ENCODE measurements at regions not wholly inside any gene's neighbourhood (a gene's known extent, or its start where the extent isn't known, plus 50 kb on each side); places are given as distances from the start of the nearest gene placed in this dataset.

GRCh38 chr18:44602380-44602779 is 78.3 kb upstream of the SETBP1 start:
- Histone ChIP-seq H3K9ac (ENCODE audit: insufficient read length) (no peak overlapping the region), H3K36me3 (ENCODE audit: insufficient read depth, low read length) (no peaks in the 10 kb centered on the region), H3K27ac (peak overlapping the region; percentile 87), H3K4me3 (peak overlapping the region; percentile 52), H3K9me3 (ENCODE audit: low read depth, low read length) (no peaks in the 10 kb centered on the region)
- no peak for DNase-seq (ENCODE audit: low read depth, low spot score)
- no peak for TF ChIP-seq FOXP2 (optimal IDR thresholded peaks at IDR 0.05; ENCODE audit: control extremely low read depth, extremely low read length, insufficient read depth)
- no peak for TF ChIP-seq POLR2AphosphoS5 (IDR thresholded peaks at IDR 0.05; ENCODE audit: borderline replicate concordance, low read depth, low read length)
- TF ChIP-seq EZH2 (IDR thresholded peaks at IDR 0.05) = no peak

DNA sequence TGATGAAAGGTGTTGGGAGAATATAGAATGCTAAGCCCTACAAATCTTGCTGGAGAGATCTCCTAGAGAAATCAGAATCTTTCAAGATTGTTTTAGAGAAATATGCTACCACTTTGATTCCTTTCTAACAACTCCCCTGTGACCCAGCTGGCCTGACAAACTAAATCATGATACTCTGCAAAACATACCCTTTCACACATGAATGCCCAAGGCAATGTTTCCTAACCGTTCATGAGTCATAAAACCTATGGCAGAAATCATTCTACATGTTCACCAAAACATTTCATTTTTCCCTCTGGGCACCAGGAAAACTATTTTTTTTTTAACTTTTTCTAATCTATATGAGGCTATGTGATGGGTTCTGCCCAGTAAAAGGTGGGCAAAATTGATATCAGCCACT is 77.8 kb upstream of the SETBP1 start:
- Histone ChIP-seq H3K27ac (peak overlapping the region; percentile 87), H3K9ac (ENCODE audit: insufficient read length) (no peak overlapping the region), H3K9me3 (ENCODE audit: low read depth, low read length) (no peaks in the 10 kb centered on the region), H3K4me3 (peak overlapping the region; percentile 52), H3K36me3 (ENCODE audit: insufficient read depth, low read length) (no peaks in the 10 kb centered on the region)
- TF ChIP-seq POLR2AphosphoS5 (IDR thresholded peaks at IDR 0.05; ENCODE audit: borderline replicate concordance, low read depth, low read length) = no peak
- no peak for TF ChIP-seq EZH2 (IDR thresholded peaks at IDR 0.05)
- no peak for TF ChIP-seq FOXP2 (optimal IDR thresholded peaks at IDR 0.05; ENCODE audit: control extremely low read depth, extremely low read length, insufficient read depth)
- DNase-seq (ENCODE audit: low read depth, low spot score) = peak; percentile 80

- TF ChIP-seq FOXP2 (optimal IDR thresholded peaks at IDR 0.05; ENCODE audit: control extremely low read depth, extremely low read length, insufficient read depth) (no peak), EZH2 (IDR thresholded peaks at IDR 0.05) (no peak), POLR2AphosphoS5 (IDR thresholded peaks at IDR 0.05; ENCODE audit: borderline replicate concordance, low read depth, low read length) (no peak)
- Histone ChIP-seq H3K4me3 (no peak overlapping the region), H3K9me3 (ENCODE audit: low read depth, low read length) (no peaks in the 10 kb centered on the region), H3K27ac (peak overlapping the region; percentile 42; the same call in 1 of the 2 replicates), H3K36me3 (ENCODE audit: insufficient read depth, low read length) (no peaks in the 10 kb centered on the region), H3K9ac (ENCODE audit: insufficient read length) (no peak overlapping the region)
- DNase-seq (ENCODE audit: low read depth, low spot score) = no peak
These were observed 71.3 kb upstream of the SETBP1 start for GRCh38 chr18:44609181-44609941.

DNA sequence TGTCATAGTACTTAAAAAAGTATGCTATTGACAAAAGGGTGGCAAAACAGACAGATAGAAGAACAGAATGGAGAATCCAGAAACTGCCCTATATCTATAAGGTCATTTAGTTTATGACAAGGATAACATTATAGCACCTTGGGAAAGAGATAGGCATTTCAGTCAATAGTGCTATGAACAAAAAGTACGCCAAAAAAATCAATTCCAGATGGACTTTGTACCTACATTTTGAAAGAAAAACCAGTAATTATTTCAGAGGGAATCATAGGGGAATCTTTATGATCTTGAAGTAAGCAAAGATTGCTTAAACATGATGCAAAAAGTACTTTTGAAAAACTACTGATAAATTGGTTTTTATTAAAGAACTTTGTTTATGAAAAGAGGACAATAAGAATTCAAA is 59.9 kb upstream of the SETBP1 start:
- no peak for TF ChIP-seq EZH2 (IDR thresholded peaks at IDR 0.05)
- no peak for TF ChIP-seq POLR2AphosphoS5 (IDR thresholded peaks at IDR 0.05; ENCODE audit: borderline replicate concordance, low read depth, low read length)
- no peak for TF ChIP-seq FOXP2 (optimal IDR thresholded peaks at IDR 0.05; ENCODE audit: control extremely low read depth, extremely low read length, insufficient read depth)
- no peaks in the 10 kb centered on the region for H3K36me3 ChIP-seq (ENCODE audit: insufficient read depth, low read length)
- H3K9me3 ChIP-seq (ENCODE audit: low read depth, low read length) = no peaks in the 10 kb centered on the region
- H3K27ac ChIP-seq = no peak overlapping the region
- H3K9ac ChIP-seq (ENCODE audit: insufficient read length) = no peak overlapping the region
- no peak for DNase-seq (ENCODE audit: low read depth, low spot score)
- H3K4me3 ChIP-seq = no peak overlapping the region

DNA sequence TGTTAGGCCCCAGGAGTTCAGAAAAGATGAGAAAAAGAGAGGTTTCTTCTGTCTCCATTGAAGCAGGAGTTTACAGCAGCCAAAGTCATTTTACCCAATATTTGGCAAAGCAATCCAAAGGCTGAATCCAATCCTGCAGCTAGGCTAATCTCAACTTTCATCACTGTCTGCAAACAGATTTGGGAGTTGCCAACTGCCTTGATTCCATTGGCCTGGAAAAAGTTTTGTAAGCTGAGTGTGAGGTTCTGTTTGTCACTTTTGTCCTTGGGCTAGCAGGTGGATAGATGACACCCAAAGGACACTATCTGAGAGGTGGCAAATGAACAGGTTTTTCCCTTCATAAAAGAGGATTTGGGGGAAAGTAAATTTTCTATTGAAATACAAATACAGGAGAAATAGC is 56.6 kb upstream of the SETBP1 start:
- DNase-seq (ENCODE audit: low read depth, low spot score) = no peak
- TF ChIP-seq POLR2AphosphoS5 (IDR thresholded peaks at IDR 0.05; ENCODE audit: borderline replicate concordance, low read depth, low read length) = no peak
- TF ChIP-seq EZH2 (IDR thresholded peaks at IDR 0.05) = no peak
- no peak for TF ChIP-seq FOXP2 (optimal IDR thresholded peaks at IDR 0.05; ENCODE audit: control extremely low read depth, extremely low read length, insufficient read depth)
- Histone ChIP-seq H3K4me3 (no peak overlapping the region), H3K9me3 (ENCODE audit: low read depth, low read length) (no peaks in the 10 kb centered on the region), H3K27ac (no peak overlapping the region), H3K9ac (ENCODE audit: insufficient read length) (no peak overlapping the region), H3K36me3 (ENCODE audit: insufficient read depth, low read length) (no peaks in the 10 kb centered on the region)

DNA sequence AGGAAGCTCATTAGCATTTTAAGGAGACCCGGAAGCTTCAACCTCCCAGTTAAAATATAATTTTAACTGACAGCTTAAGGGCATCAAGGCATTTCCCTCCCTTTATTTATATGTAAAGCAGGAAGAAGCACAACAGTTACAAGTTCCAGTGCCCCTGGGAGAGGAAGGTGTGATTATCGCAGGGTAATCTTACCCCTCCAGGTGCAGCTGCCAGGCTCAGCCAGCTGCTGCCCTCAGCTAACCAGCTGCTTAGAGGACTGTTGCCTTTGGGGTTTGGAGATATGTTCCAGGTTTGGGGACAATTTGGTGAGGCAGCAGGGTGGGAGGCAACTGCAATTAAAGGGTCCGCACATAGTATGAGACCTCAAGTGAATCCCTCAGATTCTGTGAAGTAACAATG is 55.3 kb upstream of the SETBP1 start:
- Histone ChIP-seq H3K9ac (ENCODE audit: insufficient read length) (no peak overlapping the region), H3K27ac (no peak overlapping the region), H3K36me3 (ENCODE audit: insufficient read depth, low read length) (no peaks in the 10 kb centered on the region), H3K9me3 (ENCODE audit: low read depth, low read length) (no peaks in the 10 kb centered on the region), H3K4me3 (no peak overlapping the region)
- DNase-seq (ENCODE audit: low read depth, low spot score) = no peak
- TF ChIP-seq FOXP2 (optimal IDR thresholded peaks at IDR 0.05; ENCODE audit: control extremely low read depth, extremely low read length, insufficient read depth) (no peak), EZH2 (IDR thresholded peaks at IDR 0.05) (no peak), POLR2AphosphoS5 (IDR thresholded peaks at IDR 0.05; ENCODE audit: borderline replicate concordance, low read depth, low read length) (no peak)

GRCh38 chr18:44626236-44626635 is 54.5 kb upstream of the SETBP1 start:
- no peaks in the 10 kb centered on the region for H3K36me3 ChIP-seq (ENCODE audit: insufficient read depth, low read length)
- no peak for TF ChIP-seq POLR2AphosphoS5 (IDR thresholded peaks at IDR 0.05; ENCODE audit: borderline replicate concordance, low read depth, low read length)
- no peak for TF ChIP-seq EZH2 (IDR thresholded peaks at IDR 0.05)
- no peak for TF ChIP-seq FOXP2 (optimal IDR thresholded peaks at IDR 0.05; ENCODE audit: control extremely low read depth, extremely low read length, insufficient read depth)

GRCh38 chr18:44626807-44627206 is 53.9 kb upstream of the SETBP1 start:
- no peak overlapping the region for H3K9ac ChIP-seq (ENCODE audit: insufficient read length)
- H3K9me3 ChIP-seq (ENCODE audit: low read depth, low read length) = no peaks in the 10 kb centered on the region
- no peaks in the 10 kb centered on the region for H3K36me3 ChIP-seq (ENCODE audit: insufficient read depth, low read length)
- DNase-seq (ENCODE audit: low read depth, low spot score) = no peak
- no peak overlapping the region for H3K4me3 ChIP-seq
- no peak overlapping the region for H3K27ac ChIP-seq
- no peak for TF ChIP-seq POLR2AphosphoS5 (IDR thresholded peaks at IDR 0.05; ENCODE audit: borderline replicate concordance, low read depth, low read length)
- TF ChIP-seq FOXP2 (optimal IDR thresholded peaks at IDR 0.05; ENCODE audit: control extremely low read depth, extremely low read length, insufficient read depth) = no peak

More at GRCh38 chr18:44626236-44626635, 54.5 kb upstream of the SETBP1 start:
- Histone ChIP-seq H3K4me3 (no peak overlapping the region), H3K9ac (ENCODE audit: insufficient read length) (no peak overlapping the region), H3K9me3 (ENCODE audit: low read depth, low read length) (no peaks in the 10 kb centered on the region), H3K27ac (no peak overlapping the region)
- no peak for DNase-seq (ENCODE audit: low read depth, low spot score)

DNA sequence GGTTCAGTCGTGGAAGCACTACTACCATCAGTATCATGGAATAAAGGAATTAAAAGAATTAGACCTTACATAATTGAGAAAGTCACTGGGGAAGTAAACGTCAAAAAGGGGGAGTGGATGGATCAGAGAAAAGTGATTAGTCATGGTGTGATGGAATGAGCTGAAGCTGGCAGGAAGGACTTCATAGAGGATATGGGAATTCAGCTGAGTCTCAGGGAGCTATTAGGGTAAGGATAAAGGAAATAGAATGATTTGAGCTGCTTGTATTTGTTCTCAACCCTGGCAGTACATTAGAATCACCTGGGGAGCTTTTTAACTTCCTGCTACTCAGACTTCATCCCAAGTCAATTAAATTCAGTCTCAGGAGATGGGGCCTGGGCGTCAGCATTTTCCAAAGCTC is 53.4 kb upstream of the SETBP1 start:
- Histone ChIP-seq H3K9ac (ENCODE audit: insufficient read length) (no peak overlapping the region), H3K27ac (no peak overlapping the region), H3K36me3 (ENCODE audit: insufficient read depth, low read length) (no peaks in the 10 kb centered on the region), H3K4me3 (no peak overlapping the region), H3K9me3 (ENCODE audit: low read depth, low read length) (no peaks in the 10 kb centered on the region)
- DNase-seq (ENCODE audit: low read depth, low spot score) = no peak
- TF ChIP-seq FOXP2 (optimal IDR thresholded peaks at IDR 0.05; ENCODE audit: control extremely low read depth, extremely low read length, insufficient read depth) (no peak), EZH2 (IDR thresholded peaks at IDR 0.05) (no peak), POLR2AphosphoS5 (IDR thresholded peaks at IDR 0.05; ENCODE audit: borderline replicate concordance, low read depth, low read length) (no peak)

All from SK-N-MC (cell line).